Fibroblast of skin of left biceps (primary cell): ENCODE measurements at regions not wholly inside any gene's neighbourhood (a gene's known extent, or its start where the extent isn't known, plus 50 kb on each side); places are given as distances from the start of the nearest gene placed in this dataset.

Experiments used
- DNase-seq, 2 experiments: peaks; one replicate each; pipeline ENCODE4 v3.0.0-alpha.2; 2013; ENCODE audit warnings: low read depth in 2 of 2

DNA sequence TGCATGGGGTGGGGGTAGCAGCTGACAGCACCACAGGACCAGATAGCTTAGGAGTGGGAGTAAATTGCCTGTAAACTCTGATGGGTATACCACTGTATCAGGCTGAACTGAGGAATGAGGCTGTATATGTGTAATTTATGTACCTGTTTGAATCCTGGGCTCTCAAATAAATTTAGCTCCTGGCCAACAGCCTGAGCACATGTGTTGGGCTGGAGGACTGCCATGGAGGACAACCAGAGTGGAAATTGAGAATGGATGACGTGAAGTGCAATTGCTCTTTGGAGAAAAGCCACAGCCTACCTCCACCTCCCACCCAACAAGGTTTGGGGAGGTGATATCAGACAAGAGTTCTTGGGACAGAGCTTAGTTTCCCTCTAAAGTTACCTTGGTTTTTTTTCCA is 328.6 kb upstream of the PROK2 start:
- DNase-seq = no peak

GRCh38 chr3:72112435-72112834 is 327.5 kb upstream of the PROK2 start:
- no peak for DNase-seq

GRCh38 chr3:72111265-72112205 is 326.6 kb upstream of the PROK2 start:
- no peak for DNase-seq

DNA sequence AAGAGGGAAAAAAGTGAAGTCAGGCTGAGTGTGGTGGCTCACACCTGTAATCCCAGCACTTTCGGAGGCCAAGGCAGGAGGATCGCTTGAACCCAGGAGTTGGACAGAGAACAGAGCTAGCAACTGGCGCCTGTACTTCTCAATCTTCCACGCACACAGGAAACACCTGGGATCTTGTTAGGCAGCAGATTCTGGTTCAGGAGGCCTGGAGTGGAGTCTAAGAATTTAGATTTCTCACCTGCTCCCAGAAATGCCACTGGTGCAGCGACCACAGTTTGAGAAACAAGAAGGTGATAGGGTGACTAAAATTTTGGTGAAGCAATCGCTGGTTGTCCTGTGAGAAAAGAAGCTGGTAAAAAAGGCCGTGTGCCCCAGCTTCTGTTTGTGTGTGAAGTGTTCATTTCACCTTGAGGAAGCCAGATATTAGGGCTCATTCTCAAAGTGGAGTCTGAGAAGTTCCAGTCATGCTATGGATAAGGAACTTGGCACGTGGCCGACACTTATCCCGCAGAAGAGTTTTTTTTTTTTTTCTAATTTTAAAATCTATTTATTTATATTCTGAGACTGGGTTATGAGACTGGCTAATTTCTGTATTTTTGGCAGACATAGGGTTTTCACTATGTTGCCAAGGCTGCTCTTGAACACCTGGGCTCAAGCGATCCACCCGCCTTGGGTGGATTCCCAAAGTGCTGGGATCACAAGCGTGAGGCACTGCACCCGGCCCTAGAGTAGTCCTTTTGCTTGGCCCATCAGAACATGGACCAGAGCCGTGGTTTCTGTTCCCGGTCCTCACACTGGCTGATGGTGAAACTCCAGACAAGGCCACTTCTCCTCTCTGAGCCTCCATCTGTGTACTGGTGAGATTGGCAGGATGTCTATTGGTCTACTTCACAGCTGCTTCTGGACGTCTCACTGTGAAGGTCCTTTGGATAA is 324.6 kb upstream of the PROK2 start:
- DNase-seq = no peak

- no peak for DNase-seq
Measured at GRCh38 chr3:72105306-72105705, 320.4 kb upstream of the PROK2 start.

- DNase-seq = no peak
Measured at GRCh38 chr3:72102112-72102616, 317.2 kb upstream of the PROK2 start.

DNA sequence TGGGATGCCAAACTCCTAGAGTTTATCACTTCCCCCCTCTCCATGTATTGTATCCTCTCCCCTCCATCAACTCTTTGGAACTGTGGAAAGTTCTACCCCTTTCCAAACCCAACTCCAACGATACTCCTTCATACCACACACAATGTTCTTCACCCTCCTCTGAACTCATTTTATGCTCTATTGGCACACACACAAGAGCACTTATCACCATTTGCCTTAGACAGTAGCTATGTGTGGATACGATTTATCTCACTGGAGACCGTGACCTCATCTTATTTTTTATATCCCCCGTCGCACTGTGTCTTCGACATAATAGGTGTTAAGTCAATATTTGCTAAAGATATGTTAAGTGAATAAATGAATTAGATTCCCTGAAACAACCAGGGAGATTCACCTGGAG is 316.5 kb upstream of the PROK2 start:
- no peak for DNase-seq

GRCh38 chr3:72100601-72101187 is 315.7 kb upstream of the PROK2 start:
- DNase-seq = peak; percentile 65 to 66

DNA sequence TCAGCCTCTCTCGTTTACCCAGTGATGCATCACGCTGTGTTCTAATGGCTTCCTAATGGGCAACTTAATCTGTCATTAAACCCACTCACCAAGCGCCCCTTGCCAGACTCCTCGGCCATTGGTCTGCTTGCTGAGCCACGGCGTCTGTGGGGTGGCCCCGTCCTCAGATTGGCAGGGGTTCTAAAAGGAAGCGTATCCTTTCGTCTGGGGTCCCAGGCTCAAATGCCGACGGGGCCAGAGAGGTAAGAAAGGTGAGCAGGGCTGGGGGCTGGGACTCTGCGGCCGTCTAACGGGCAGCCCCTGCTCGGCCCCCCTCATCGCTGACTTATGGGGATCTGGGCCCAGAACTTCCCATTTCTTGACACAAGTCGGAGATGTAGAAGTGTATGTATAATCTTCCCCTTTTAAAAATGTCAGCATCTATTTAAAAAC is 315.1 kb upstream of the PROK2 start:
- no peak for DNase-seq

- DNase-seq = no peak
Measured at GRCh38 chr3:72099326-72100079, 314.6 kb upstream of the PROK2 start.

- no peak for DNase-seq
Measured at GRCh38 chr3:72097053-72097452, 312.1 kb upstream of the PROK2 start.

- no peak for DNase-seq
Measured at GRCh38 chr3:72095521-72095920, 310.6 kb upstream of the PROK2 start.

GRCh38 chr3:72093992-72094334 is 309.0 kb upstream of the PROK2 start:
- DNase-seq = no peak

- DNase-seq = no peak
Measured at GRCh38 chr3:72093270-72093991, 308.5 kb upstream of the PROK2 start.

DNA sequence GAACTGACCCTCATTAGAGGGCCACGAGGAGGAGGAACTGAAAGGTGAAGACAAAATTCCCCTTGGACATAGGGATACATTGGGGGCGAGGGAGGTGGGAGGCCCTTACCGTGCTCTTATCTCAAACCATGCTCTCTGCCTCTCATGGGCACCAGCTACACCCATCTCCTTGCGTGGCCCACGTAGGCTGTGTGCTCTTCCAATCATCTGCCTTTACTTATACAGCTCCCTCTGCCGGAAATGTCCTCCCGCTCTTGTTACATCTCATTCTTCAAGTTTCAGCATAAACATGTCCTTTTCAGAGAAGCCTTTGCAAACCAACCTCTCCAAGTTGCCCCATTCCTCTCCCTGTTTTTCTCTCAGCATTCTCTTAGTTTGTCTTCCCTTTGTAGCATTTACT is 307.8 kb upstream of the PROK2 start:
- DNase-seq = no peak

GRCh38 chr3:72088486-72089025 is 303.6 kb upstream of the PROK2 start:
- DNase-seq = no peak

- no peak for DNase-seq
Measured at GRCh38 chr3:72087420-72087819, 302.5 kb upstream of the PROK2 start.

DNA sequence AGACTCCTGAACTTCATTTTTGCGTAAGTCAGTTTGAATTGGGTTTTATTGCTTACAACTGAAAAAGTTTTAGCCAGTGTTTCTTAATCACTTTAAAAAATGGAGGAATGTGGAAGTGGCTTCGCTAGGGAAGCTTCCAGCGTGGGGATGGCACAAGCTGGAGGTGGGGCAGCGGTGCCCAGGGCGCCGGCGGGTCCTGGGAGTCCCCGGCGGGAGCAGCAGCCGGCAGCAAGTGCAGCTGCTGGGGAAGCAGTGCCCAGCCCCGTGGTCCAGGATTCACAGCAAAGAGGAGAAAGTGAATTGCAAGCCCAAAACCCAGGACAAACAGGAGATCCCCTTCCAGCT is 301.8 kb upstream of the PROK2 start:
- DNase-seq = no peak

- no peak for DNase-seq
Measured at GRCh38 chr3:72086042-72086742, 301.2 kb upstream of the PROK2 start.

DNA sequence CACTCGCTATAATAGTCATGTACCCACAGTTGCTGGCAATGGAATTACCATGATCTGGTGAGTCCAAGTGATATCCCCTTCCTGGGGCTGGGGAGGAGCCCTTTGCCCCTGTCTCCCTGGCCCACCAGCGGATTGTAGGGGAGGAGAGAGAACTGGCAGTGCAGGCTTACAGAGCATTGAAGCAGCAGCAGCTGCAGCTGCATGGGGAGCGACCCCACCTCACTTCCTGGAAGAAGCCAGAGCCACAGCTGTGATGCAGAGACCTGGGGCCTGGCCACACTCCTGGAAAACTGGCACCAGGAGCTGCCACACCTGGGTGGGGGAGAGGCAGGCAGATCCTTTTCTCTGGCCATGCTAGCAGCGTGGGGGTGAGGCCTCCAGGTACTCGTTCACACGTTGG is 300.1 kb upstream of the PROK2 start:
- no peak for DNase-seq
